GM12891 (cell line): ENCODE measurements at regions not wholly inside any gene's neighbourhood (a gene's known extent, or its start where the extent isn't known, plus 50 kb on each side); places are given as distances from the start of the nearest gene placed in this dataset.

Experiments
- POU2F2 ChIP-seq: IDR thresholded peaks from 2 replicates; pipeline ENCODE4 v1.6.1; 2011; ENCODE audit warnings: low read depth, mild to moderate bottlenecking, control low read depth, low read length, moderate library complexity
- TAF1 ChIP-seq: IDR thresholded peaks from 2 replicates; pipeline ENCODE4 v1.6.1; 2011; ENCODE audit warnings: low read depth, low read length, control low read depth

GRCh38 chr17:36722903-36723263 is 121.5 kb downstream of the MRM1 start:
- TF ChIP-seq TAF1 (no peak), POU2F2 (no peak)
